BJ (cell line): ENCODE measurements at regions not wholly inside any gene's neighbourhood (a gene's known extent, or its start where the extent isn't known, plus 50 kb on each side); places are given as distances from the start of the nearest gene placed in this dataset.

Source experiments
- CTCF ChIA-PET: fragments of 350-600 bp; formaldehyde crosslinking; extraction: SDS; loops from one replicate; lab custom pipeline; 2021; ENCODE audit warnings: antibody characterized with exemption, inconsistent platforms; lab: Yijun Ruan, JAX
- POLR2A ChIA-PET: fragments of 300-600 bp; sonication (Branson Sonifier 250); formaldehyde crosslinking; extraction: SDS; loops from one replicate; lab custom pipeline; 2021; ENCODE audit warnings: antibody characterized with exemption; lab: Charles Lee
- DNase-seq: peaks from one replicate; pipeline ENCODE4 v3.0.0-alpha.2; 2011; ENCODE audit warnings: low read depth
- H3K27me3 ChIP-seq: 2 replicates; pipeline ENCODE4 v1.6.0; 2011; ENCODE audit warnings: low read length; ENCODE audit not compliant: control insufficient read depth, insufficient read depth
- H3K36me3 ChIP-seq: 2 replicates; pipeline ENCODE4 v1.5.1; 2011; ENCODE audit warnings: low read length; ENCODE audit not compliant: control insufficient read depth, insufficient read depth
- H3K4me3 ChIP-seq: 2 replicates; pipeline ENCODE4 v1.5.1; 2011; ENCODE audit warnings: low read depth, mild to moderate bottlenecking, control low read depth, low read length
- CTCF ChIP-seq: IDR thresholded peaks from 2 replicates; pipeline ENCODE4 v1.5.1; 2011; ENCODE audit warnings: low read depth, mild to moderate bottlenecking, control low read depth, inconsistent platforms, low read length, moderate library complexity; ENCODE audit not compliant: insufficient read depth

GRCh38 chr6:12403201-12403826, 113.2 kb downstream of the EDN1 start:
- DNase-seq, result no peak
- TF ChIP-seq CTCF, result no peak
- H3K36me3 ChIP-seq, result no peaks in the 10 kb centered on the region
- ChIA-PET POLR2A (no interaction called here), CTCF (interaction anchor here (0.8 to 1.4 kb wide), 3 partner anchors 26 to 200 kb away, joined by 3 to 4 read pairs (median 3); no protein-coding TSS in a partner anchor)
- H3K4me3 ChIP-seq, result no peak overlapping the region
- H3K27me3 ChIP-seq, result no peaks in the 10 kb centered on the region

GRCh38 chr6:12403947-12404647, 113.9 kb downstream of the EDN1 start:
- TF ChIP-seq CTCF, result no peak
- POLR2A ChIA-PET, result no interaction called here
- CTCF ChIA-PET, result no interaction called here
- H3K27me3 ChIP-seq, result no peaks in the 10 kb centered on the region
- H3K4me3 ChIP-seq, result no peak overlapping the region
- no peak for DNase-seq
- no peaks in the 10 kb centered on the region for H3K36me3 ChIP-seq

- DNase-seq, result no peak
- no peak for TF ChIP-seq CTCF
- H3K27me3 ChIP-seq, result no peaks in the 10 kb centered on the region
- no peak overlapping the region for H3K4me3 ChIP-seq
- ChIA-PET CTCF (no interaction called here), POLR2A (interaction anchor here (0.6 kb wide), 1 partner anchor 62 kb away, joined by 3 read pairs; no protein-coding TSS in a partner anchor)
- no peaks in the 10 kb centered on the region for H3K36me3 ChIP-seq
Observed at GRCh38 chr6:12404651-12405050, 114.5 kb downstream of the EDN1 start.

GRCh38 chr6:12408752-12409151, 118.6 kb downstream of the EDN1 start:
- CTCF ChIA-PET, result interaction anchor here (1.5 kb wide), 1 partner anchor 26 kb away, joined by 3 read pairs; no protein-coding TSS in a partner anchor
- POLR2A ChIA-PET, result no interaction called here

More at GRCh38 chr6:12408752-12409151, 118.6 kb downstream of the EDN1 start:
- H3K4me3 ChIP-seq, result no peak overlapping the region
- DNase-seq, result no peak
- no peaks in the 10 kb centered on the region for H3K27me3 ChIP-seq
- no peaks in the 10 kb centered on the region for H3K36me3 ChIP-seq
- TF ChIP-seq CTCF, result no peak
